WTC11 (cell line): ENCODE measurements at regions not wholly inside any gene's neighbourhood (a gene's known extent, or its start where the extent isn't known, plus 50 kb on each side); places are given as distances from the start of the nearest gene placed in this dataset.

Experiments
- AFF4 ChIP-seq: sonication (generic); formaldehyde crosslinking; IDR thresholded peaks from 2 replicates; pipeline ENCODE4 v1.8.1; 2023; ENCODE audit warnings: mild to moderate bottlenecking, missing genetic modification reagents, borderline replicate concordance
- NFYB ChIP-seq: sonication (generic); formaldehyde crosslinking; conservative IDR thresholded peaks from 2 replicates; pipeline ENCODE4 v1.8.0; 2022; ENCODE audit warnings: low read depth, missing genetic modification reagents

GRCh38 chr2:19685731-19686130 lies 216.1 kb downstream of the TTC32 start:
- TF ChIP-seq AFF4, result no peak
- TF ChIP-seq NFYB, result no peak
